ENCODE measurements at regions not wholly inside any gene's neighbourhood (a gene's known extent, or its start where the extent isn't known, plus 50 kb on each side); places are given as distances from the start of the nearest gene placed in this dataset.

- TF ChIP-seq, protein P1, sequence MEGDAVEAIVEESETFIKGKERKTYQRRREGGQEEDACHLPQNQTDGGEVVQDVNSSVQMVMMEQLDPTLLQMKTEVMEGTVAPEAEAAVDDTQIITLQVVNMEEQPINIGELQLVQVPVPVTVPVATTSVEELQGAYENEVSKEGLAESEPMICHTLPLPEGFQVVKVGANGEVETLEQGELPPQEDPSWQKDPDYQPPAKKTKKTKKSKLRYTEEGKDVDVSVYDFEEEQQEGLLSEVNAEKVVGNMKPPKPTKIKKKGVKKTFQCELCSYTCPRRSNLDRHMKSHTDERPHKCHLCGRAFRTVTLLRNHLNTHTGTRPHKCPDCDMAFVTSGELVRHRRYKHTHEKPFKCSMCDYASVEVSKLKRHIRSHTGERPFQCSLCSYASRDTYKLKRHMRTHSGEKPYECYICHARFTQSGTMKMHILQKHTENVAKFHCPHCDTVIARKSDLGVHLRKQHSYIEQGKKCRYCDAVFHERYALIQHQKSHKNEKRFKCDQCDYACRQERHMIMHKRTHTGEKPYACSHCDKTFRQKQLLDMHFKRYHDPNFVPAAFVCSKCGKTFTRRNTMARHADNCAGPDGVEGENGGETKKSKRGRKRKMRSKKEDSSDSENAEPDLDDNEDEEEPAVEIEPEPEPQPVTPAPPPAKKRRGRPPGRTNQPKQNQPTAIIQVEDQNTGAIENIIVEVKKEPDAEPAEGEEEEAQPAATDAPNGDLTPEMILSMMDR (IDR thresholded peaks at IDR 0.05; ENCODE audit: borderline replicate concordance) = no peak
- H3K4me1 ChIP-seq = peaks cover 6% of the 10 kb centered on the region
- intact Hi-C loops (cut with micrococcal nuclease) = no loop called here
- no peaks in the 10 kb centered on the region for H3K9me3 ChIP-seq (replicated peaks)
- no peak overlapping the region for H3K4me3 ChIP-seq
- DNase-seq = no peak
- no peak overlapping the region for H3K27ac ChIP-seq (replicated peaks)
- no peaks in the 10 kb centered on the region for H3K27me3 ChIP-seq (ENCODE audit: low read depth)
- H3K36me3 ChIP-seq = no peaks in the 10 kb centered on the region
These were observed 445.0 kb upstream of the GOLIM4 start for GRCh38 chr3:168540726-168541125.

- H3K4me1 ChIP-seq = no peaks in the 10 kb centered on the region
- H3K36me3 ChIP-seq = no peaks in the 10 kb centered on the region
- H3K27ac ChIP-seq (replicated peaks) = no peak overlapping the region
- TF ChIP-seq, protein P1 (IDR thresholded peaks at IDR 0.05; ENCODE audit: borderline replicate concordance) = no peak
- DNase-seq = no peak
- H3K9me3 ChIP-seq (replicated peaks) = no peaks in the 10 kb centered on the region
- intact Hi-C loops (cut with micrococcal nuclease) = no loop called here
- H3K4me3 ChIP-seq = no peak overlapping the region
- no peaks in the 10 kb centered on the region for H3K27me3 ChIP-seq (ENCODE audit: low read depth)
These were observed 444.2 kb upstream of the GOLIM4 start for GRCh38 chr3:168539909-168540308.

DNA sequence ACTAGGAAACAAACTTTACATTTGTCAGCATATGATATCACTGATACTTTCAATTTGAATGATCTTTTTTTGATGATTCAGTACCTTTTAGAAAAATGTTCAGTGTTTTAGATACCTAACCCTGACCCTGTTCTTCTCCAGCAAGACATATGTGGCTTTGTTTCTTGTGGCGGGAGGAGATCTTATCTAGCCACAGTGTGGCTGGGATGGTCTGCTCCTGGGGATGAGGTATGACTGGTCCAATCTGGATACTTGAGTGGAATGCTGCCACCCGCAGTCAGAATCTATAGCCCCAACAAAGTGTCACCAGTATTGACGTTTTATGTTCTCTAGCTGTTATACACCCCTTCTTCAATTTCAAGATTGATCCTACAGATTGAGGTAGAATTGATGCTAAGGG is 439.0 kb upstream of the GOLIM4 start:
- H3K9me3 ChIP-seq (replicated peaks) = no peaks in the 10 kb centered on the region
- no peak for DNase-seq
- TF ChIP-seq, protein P1 (IDR thresholded peaks at IDR 0.05; ENCODE audit: borderline replicate concordance) = no peak
- no peak overlapping the region for H3K27ac ChIP-seq (replicated peaks)
- H3K36me3 ChIP-seq = no peaks in the 10 kb centered on the region
- intact Hi-C loops (cut with micrococcal nuclease) = no loop called here
- H3K4me3 ChIP-seq = no peak overlapping the region
- no peaks in the 10 kb centered on the region for H3K27me3 ChIP-seq (ENCODE audit: low read depth)
- no peaks in the 10 kb centered on the region for H3K4me1 ChIP-seq

GRCh38 chr3:168533600-168533999 is 437.9 kb upstream of the GOLIM4 start:
- no peak for DNase-seq
- no peaks in the 10 kb centered on the region for H3K27me3 ChIP-seq (ENCODE audit: low read depth)
- no peaks in the 10 kb centered on the region for H3K4me1 ChIP-seq
- no peak overlapping the region for H3K27ac ChIP-seq (replicated peaks)
- intact Hi-C loops (cut with micrococcal nuclease) = no loop called here
- no peaks in the 10 kb centered on the region for H3K36me3 ChIP-seq
- TF ChIP-seq, protein P1 (IDR thresholded peaks at IDR 0.05; ENCODE audit: borderline replicate concordance) = no peak
- no peak overlapping the region for H3K4me3 ChIP-seq
- H3K9me3 ChIP-seq (replicated peaks) = no peaks in the 10 kb centered on the region

DNA sequence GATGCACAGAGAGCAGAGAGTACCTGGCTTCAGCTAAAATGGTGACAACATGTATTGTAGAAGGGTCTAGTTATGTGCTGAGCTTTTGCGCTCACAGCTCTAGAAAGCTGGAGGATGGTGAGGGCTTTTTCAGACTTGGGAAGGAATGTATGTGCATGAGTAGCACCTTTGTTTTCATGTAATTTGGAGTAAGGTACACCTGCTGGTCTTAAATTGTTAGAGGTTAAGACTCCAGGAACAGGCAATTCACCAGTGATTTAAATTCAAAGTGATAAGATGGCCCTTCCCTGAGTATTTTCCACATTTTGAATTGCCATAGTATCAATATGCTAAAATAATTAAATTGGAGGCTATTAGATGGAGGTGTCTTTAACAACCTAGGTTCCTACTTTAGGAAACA is 436.4 kb upstream of the GOLIM4 start:
- H3K4me3 ChIP-seq = no peak overlapping the region
- H3K9me3 ChIP-seq (replicated peaks) = no peaks in the 10 kb centered on the region
- H3K27ac ChIP-seq (replicated peaks) = no peak overlapping the region
- TF ChIP-seq, protein P1 (IDR thresholded peaks at IDR 0.05; ENCODE audit: borderline replicate concordance) = no peak
- no peaks in the 10 kb centered on the region for H3K36me3 ChIP-seq
- intact Hi-C loops (cut with micrococcal nuclease) = no loop called here
- H3K27me3 ChIP-seq (ENCODE audit: low read depth) = no peaks in the 10 kb centered on the region
- no peak for DNase-seq
- H3K4me1 ChIP-seq = no peaks in the 10 kb centered on the region

GRCh38 chr3:168531116-168531515 is 435.4 kb upstream of the GOLIM4 start:
- TF ChIP-seq, protein P1 (IDR thresholded peaks at IDR 0.05; ENCODE audit: borderline replicate concordance) = no peak
- DNase-seq = no peak
- Histone ChIP-seq H3K27me3 (ENCODE audit: low read depth) (no peaks in the 10 kb centered on the region), H3K36me3 (no peaks in the 10 kb centered on the region), H3K9me3 (replicated peaks) (no peaks in the 10 kb centered on the region), H3K27ac (replicated peaks) (no peak overlapping the region), H3K4me3 (no peak overlapping the region), H3K4me1 (no peaks in the 10 kb centered on the region)
- intact Hi-C loops (cut with micrococcal nuclease) = no loop called here
